ES-I3 (cell line): ENCODE measurements at regions not wholly inside any gene's neighbourhood (a gene's known extent, or its start where the extent isn't known, plus 50 kb on each side); places are given as distances from the start of the nearest gene placed in this dataset.
"Not testable (repeated sequence)": the region's sequence is repeated elsewhere in the genome, so short reads cannot be mapped to it uniquely, and the experiment has no call there.

Experiments used
- H3K36me3 ChIP-seq: 2 replicates; pipeline ENCODE4 v1.6.1; 2013; ENCODE audit warnings: mild to moderate bottlenecking, low read length, control low read depth, moderate library complexity; ENCODE audit not compliant: insufficient read depth
- H3K4me1 ChIP-seq: 2 replicates; pipeline ENCODE4 v1.6.1; 2013; ENCODE audit warnings: mild to moderate bottlenecking, control low read depth, low read length; ENCODE audit not compliant: insufficient read depth
- H3K9ac ChIP-seq: 2 replicates; pipeline ENCODE4 v1.6.1; 2013; ENCODE audit warnings: low read depth, mild to moderate bottlenecking, low read length, moderate library complexity
- H3K9me3 ChIP-seq: 2 replicates; pipeline ENCODE4 v1.6.1; 2013; ENCODE audit warnings: mild to moderate bottlenecking, low read length, moderate library complexity; ENCODE audit not compliant: control insufficient read depth, insufficient read depth

- Histone ChIP-seq H3K36me3 (no peaks in the 10 kb centered on the region), H3K9me3 (no peaks in the 10 kb centered on the region), H3K4me1 (peaks cover 10% of the 10 kb centered on the region), H3K9ac (no peak overlapping the region)
Observed at GRCh38 chr21:28324690-28325089, 668.0 kb downstream of the LTN1 start.

GRCh38 chr21:28317177-28317950, 675.3 kb downstream of the LTN1 start:
- Histone ChIP-seq H3K36me3 (no peaks in the 10 kb centered on the region), H3K9ac (no peak overlapping the region), H3K9me3 (no peaks in the 10 kb centered on the region)

DNA sequence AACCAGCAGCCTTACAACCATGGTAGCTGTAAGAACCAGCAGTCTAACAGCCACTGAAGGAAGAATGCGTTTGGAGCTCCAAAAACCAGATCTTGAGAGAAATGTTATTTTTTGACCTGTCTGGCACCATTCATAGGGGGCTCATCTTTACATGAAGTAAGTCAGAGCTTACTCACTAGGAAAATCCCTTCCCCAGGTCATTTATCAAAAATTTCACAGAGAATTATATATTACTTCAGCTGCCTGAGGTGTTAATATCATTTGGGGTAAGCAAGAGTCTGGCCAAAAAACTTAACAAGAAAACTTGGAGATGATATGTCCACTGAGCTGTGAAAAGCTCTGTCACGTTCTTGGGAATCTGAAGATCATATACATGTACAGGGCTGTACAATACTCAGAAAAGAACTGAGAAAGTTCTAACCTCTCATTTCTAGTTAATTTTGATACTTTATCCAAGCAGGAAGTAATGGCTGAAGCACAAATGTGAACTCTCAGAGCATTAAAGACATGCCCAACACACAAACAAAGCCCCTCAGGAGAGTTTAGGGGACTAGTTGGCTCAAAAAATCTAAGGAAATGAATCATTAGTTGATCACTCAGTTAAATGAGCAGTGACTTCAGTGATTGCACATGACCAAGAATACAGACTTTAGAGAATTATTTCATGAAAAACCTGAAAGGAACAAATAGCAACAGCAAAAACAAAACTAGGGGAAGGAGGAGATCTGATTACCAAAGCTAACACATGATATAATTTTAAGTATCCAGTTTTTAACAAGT, 681.1 kb downstream of the LTN1 start:
- Histone ChIP-seq H3K9me3 (no peaks in the 10 kb centered on the region), H3K4me1 (no peaks in the 10 kb centered on the region), H3K9ac (no peak overlapping the region), H3K36me3 (no peaks in the 10 kb centered on the region)

More at GRCh38 chr21:28317177-28317950, 675.3 kb downstream of the LTN1 start:
- H3K4me1 ChIP-seq, result no peaks in the 10 kb centered on the region

GRCh38 chr21:28310711-28311110, 682.0 kb downstream of the LTN1 start:
- no peak overlapping the region for H3K9ac ChIP-seq
- H3K36me3 ChIP-seq, result no peaks in the 10 kb centered on the region
- H3K9me3 ChIP-seq, result no peaks in the 10 kb centered on the region
- H3K4me1 ChIP-seq, result no peaks in the 10 kb centered on the region

DNA sequence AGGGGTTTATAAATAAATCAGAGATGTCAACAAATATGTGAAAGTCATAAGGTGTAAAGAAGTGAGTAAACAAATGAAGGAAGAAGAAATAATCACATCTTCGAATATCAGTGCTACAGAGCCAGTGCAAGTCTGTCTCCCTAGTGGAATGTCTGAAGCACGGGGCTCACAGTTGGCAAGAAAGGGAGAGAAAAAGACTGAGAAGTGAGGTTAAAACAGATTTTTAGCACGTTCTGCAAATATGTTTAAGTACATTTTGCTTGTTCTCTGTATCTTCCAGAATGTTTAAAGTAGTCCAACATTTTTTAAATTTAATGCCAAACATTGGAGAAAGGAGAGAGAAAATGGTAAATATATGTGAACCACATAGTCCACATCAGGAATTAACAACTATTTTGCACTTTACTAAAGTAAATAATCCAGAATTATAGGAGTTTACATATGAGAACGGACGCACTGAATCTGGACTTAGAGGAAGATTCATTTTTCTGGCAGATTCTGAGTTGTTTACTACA, 682.4 kb downstream of the LTN1 start:
- Histone ChIP-seq H3K36me3 (no peaks in the 10 kb centered on the region), H3K9me3 (no peaks in the 10 kb centered on the region), H3K9ac (no peak overlapping the region), H3K4me1 (no peaks in the 10 kb centered on the region)

DNA sequence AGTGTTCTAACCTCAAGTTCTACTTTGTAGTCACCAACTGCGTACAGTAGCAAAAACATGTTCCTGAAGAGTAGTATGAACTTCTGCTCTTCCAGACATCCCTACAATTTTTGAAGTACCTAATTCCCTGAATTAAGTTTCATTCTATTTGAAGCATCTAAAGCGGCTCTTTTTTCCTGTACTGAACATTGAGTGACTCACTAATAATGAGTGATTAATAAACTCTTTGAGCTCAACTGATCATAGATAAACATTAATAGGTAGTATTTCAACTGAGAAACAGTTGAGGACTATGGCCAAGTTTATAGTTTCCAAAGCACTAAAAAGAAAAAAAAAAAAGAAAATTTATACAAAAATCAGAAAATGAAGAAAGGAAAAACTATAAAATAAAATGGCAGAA, 683.1 kb downstream of the LTN1 start:
- H3K9me3 ChIP-seq, result no peaks in the 10 kb centered on the region
- no peak overlapping the region for H3K9ac ChIP-seq
- H3K4me1 ChIP-seq, result no peaks in the 10 kb centered on the region
- H3K36me3 ChIP-seq, result no peaks in the 10 kb centered on the region

GRCh38 chr21:28308516-28308915, 684.2 kb downstream of the LTN1 start:
- H3K4me1 ChIP-seq, result no peaks in the 10 kb centered on the region
- no peaks in the 10 kb centered on the region for H3K9me3 ChIP-seq
- no peaks in the 10 kb centered on the region for H3K36me3 ChIP-seq
- H3K9ac ChIP-seq, result no peak overlapping the region

DNA sequence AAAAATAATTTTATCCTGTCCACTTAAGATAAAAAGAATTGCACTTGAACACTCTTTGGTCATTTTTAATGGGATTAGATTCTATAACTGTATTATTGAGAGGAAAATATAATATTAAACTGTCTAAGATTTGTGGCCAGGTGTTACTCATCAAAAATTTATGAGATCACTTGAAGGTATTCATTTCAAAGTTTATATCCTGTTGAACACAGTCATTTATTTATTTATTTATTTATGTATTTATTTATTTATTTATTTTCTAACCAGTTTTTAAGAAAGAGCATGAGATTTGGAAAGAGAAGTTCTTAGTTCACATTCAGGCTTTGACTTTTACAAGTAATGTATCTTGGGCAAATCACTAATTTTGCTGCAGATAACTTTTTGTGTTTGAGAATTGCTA, 692.7 kb downstream of the LTN1 start:
- Histone ChIP-seq H3K9me3 (no peaks in the 10 kb centered on the region), H3K9ac (no peak overlapping the region), H3K4me1 (no peaks in the 10 kb centered on the region), H3K36me3 (no peaks in the 10 kb centered on the region)

DNA sequence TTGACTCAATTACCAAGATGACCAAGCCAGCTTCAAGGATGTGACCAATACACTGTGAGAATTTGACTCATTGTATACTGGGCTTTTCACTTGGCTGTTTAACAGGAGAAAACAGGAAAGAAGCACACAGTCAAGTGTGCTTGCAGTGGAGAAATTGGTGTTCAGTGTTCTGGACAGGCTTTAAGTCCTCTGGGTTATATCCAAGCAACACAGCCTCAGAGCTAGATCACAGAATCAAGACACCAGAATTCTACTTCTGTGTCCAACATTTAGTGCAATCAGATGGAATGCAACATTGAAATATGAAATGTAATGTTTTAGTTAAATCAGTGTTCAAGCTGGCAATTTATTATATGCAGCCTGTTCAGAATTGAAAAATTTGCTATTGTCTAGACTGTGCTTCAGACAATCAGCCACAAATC, 694.4 kb downstream of the LTN1 start:
- Histone ChIP-seq H3K9ac (no peak overlapping the region), H3K36me3 (no peaks in the 10 kb centered on the region), H3K4me1 (no peaks in the 10 kb centered on the region), H3K9me3 (no peaks in the 10 kb centered on the region)

GRCh38 chr21:28294051-28294450, 698.6 kb downstream of the LTN1 start:
- no peaks in the 10 kb centered on the region for H3K4me1 ChIP-seq
- no peak overlapping the region for H3K9ac ChIP-seq
- no peaks in the 10 kb centered on the region for H3K36me3 ChIP-seq
- no peaks in the 10 kb centered on the region for H3K9me3 ChIP-seq

DNA sequence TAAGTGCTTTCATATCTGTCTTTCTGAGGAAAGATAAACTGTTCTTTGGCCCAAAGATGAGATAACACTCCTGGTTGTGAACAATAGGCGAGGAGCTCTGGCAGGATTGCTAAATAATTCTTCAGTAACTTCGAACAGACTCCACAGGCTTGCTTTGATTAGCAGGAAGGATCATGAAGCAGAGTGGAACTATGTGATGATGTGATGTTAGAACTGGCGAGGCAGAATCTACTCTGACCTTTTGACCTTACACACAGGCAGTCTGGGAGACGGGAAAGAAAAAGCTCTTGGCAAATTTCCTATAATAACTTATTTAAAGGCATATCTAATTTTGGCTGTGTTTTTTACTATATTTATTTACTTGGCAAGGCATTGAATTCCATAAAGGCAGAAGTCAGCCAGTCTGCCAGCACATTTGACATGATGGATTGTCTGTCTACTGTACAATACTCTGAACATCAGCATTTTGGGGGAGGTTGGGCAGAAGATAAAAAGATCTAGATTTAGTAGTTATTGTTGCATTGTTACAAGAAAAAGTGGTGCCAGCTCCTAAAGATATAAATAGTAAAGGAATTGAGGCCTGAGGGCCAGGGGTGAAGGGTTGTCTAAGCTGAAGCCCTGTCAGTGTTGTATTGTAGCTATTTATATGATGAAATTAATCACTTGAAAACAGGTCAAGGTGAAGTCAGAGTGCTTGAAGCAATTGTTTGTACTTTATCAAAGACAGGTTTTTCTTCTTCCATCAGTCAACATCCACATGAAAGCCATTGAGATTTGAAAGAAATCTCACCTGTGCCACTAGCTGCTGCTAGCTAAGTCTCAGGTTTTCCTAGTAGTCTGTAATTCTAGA, 708.8 kb downstream of the LTN1 start:
- Histone ChIP-seq H3K36me3 (no peaks in the 10 kb centered on the region), H3K4me1 (no peaks in the 10 kb centered on the region; the same call in 1 of the 2 replicates), H3K9ac (no peak overlapping the region), H3K9me3 (no peaks in the 10 kb centered on the region)

DNA sequence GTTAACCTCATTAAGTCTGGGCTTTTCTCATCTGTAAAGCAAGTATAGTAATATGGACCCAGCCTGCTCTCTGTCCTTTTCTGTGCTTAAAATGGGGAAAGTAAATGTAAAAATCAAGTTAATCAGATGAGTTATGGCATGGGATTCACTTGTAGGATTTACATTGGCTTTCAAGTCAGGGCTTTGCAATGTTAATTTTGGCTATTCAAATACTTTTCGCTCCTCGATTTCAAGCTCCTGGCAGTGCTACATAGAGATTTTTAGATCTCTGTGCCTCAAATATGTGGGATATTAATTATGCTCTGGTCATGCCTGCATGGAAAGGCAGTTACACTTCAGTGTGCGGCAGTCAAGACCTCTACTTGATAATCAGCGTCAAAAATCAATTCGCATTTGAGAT, 709.8 kb downstream of the LTN1 start:
- no peak overlapping the region for H3K9ac ChIP-seq
- H3K36me3 ChIP-seq, result no peaks in the 10 kb centered on the region
- no peaks in the 10 kb centered on the region for H3K9me3 ChIP-seq
- no peaks in the 10 kb centered on the region; the same call in 1 of the 2 replicates for H3K4me1 ChIP-seq

DNA sequence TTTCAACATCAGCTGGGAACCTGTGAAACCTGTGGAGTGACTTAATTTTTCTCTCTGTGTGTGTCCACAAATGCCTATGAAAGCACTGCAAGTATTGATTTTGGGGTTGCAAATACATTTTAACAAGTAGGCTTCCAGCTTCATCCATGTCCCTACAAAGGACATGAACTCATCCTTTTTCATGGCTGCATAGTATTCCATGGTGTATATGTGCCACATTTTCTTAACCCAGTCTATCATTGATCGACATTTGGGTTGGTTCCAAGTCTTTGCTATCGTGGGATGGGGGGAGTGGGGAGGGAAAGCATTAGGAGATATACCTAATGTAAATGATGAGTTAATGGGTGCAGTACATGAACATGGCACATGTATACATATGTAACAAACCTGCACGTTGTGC, 711.3 kb downstream of the LTN1 start:
- not testable (repeated sequence) for H3K9me3 ChIP-seq, H3K36me3 ChIP-seq, H3K9ac ChIP-seq, H3K4me1 ChIP-seq

DNA sequence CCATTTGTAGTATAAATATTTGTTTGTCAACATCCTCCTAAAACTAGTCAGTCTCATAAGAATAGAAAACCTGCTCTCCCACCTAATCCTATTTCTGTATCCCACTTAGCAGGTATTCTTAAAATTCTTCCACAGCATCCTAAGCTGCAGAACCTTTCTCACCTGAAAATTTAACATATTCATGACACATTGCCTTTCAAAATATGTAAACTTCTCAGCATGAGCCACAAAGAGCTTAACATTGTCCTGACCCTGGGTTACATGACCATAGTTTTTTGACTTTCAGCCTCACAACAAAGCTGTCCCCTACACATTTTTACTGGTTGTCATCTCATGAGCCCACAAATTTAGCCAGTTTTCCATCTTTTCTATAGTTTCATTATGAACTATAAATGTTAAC, 712.1 kb downstream of the LTN1 start:
- Histone ChIP-seq H3K36me3 (no peaks in the 10 kb centered on the region), H3K9me3 (no peaks in the 10 kb centered on the region), H3K9ac (no peak overlapping the region), H3K4me1 (no peaks in the 10 kb centered on the region; the same call in 1 of the 2 replicates)
